Heart left ventricle (tissue), 13 donors: ENCODE measurements at regions not wholly inside any gene's neighbourhood (a gene's known extent, or its start where the extent isn't known, plus 50 kb on each side); places are given as distances from the start of the nearest gene placed in this dataset.

Source experiments
- POLR2A ChIP-seq, 2 donors: fragments of 450-650 bp; IDR thresholded peaks; one replicate each; pipeline ENCODE4 v1.6.1; 2017; ENCODE audit warnings: antibody characterized with exemption in 2 of 2, mild to moderate bottlenecking in 2 of 2, moderate library complexity in 2 of 2
- TF ChIP-seq, protein P1 (sequence below), 12 donors: fragments of 200-600 bp; sonication (generic) in 4 of 12; IDR thresholded peaks; one replicate each; pipeline versions ENCODE4 v1.5.0 to v1.8.0; 2018 to 2022; ENCODE audit warnings: antibody characterized with exemption in 12 of 12, mild to moderate bottlenecking in 5 of 12
- donor health status: ischemic (EF 13 %, LVEDD 7.1; RV severe dilation, severe dysfunction).
- donor health status: DM: no; HTN: yes; CAD: no.
- donor health status: DM: no; HTN: no; CAD: no.
- donor health status: ischemic (EF 25% LVEDD 6.9; RV normal size, moderate dysfunction).
- donor health status: ischemic (EF 25% LVEDD 5.7; RV mildly dilated, moderate dysfunction).
- donor health status: ischemic (EF 35%, LVEDD 5.7; RV mildly dilated, moderate dysfunction).
- donor health status: nonischemic (EF 11% LVEDD 7.7; RV severe dilation, severe dysfunction).
- donor health status: DM: yes; HTN: yes; CAD: no.
- donor health status: PGD.
- donor health status: ischemic (EF 29% LVEDD 5.4; RV normal size, mild dysfunction).
- donor health status: nonischemic (EF 23%, LVEDD 6.1; RV moderate dilation, normal function).

DNA sequence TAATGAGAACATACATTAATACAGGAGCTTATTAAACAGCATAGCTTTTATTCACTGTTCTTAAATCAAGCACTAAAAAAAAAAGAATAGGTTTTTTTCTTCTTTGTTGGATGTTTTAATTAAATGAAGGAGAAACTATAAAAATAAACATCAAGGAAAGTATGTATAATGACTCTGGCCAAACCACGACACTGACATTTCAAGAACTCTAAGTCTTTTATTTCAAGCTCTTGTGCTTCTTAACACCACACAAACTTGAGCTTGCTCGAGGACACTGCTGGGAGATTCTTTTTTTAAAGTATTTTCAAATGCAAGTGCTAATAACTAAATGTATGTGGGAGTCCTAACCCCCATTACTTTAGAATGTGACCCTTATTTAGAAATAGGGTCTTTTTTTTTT, 204.9 kb upstream of the PPARGC1A start:
- no peak for TF ChIP-seq POLR2A (IDR thresholded peaks at IDR 0.05)
- TF ChIP-seq, protein P1, sequence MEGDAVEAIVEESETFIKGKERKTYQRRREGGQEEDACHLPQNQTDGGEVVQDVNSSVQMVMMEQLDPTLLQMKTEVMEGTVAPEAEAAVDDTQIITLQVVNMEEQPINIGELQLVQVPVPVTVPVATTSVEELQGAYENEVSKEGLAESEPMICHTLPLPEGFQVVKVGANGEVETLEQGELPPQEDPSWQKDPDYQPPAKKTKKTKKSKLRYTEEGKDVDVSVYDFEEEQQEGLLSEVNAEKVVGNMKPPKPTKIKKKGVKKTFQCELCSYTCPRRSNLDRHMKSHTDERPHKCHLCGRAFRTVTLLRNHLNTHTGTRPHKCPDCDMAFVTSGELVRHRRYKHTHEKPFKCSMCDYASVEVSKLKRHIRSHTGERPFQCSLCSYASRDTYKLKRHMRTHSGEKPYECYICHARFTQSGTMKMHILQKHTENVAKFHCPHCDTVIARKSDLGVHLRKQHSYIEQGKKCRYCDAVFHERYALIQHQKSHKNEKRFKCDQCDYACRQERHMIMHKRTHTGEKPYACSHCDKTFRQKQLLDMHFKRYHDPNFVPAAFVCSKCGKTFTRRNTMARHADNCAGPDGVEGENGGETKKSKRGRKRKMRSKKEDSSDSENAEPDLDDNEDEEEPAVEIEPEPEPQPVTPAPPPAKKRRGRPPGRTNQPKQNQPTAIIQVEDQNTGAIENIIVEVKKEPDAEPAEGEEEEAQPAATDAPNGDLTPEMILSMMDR (IDR thresholded peaks at IDR 0.05) = no peak
